GM12878 (cell line): ENCODE measurements at regions not wholly inside any gene's neighbourhood (a gene's known extent, or its start where the extent isn't known, plus 50 kb on each side); places are given as distances from the start of the nearest gene placed in this dataset.

Source experiments
- ATAC-seq: fragments of 200-7000 bp; cut with Tn5 transposase; 3 replicates; pipeline ENCODE4 v1.9.1; 2020; ENCODE audit warnings: mild to moderate bottlenecking, moderate library complexity
- BruUV-seq: library from RNA; stranded (reverse); fragments of 400-500 nt; replicated peaks from 2 replicates; lab custom pipeline; 2021; lab: Mats Ljungman, UMichigan
- CTCF ChIA-PET: fragments of 300-600 bp; sonication (Branson Sonifier 250); formaldehyde crosslinking; extraction: SDS; loops from one replicate; lab custom pipeline; 2021; ENCODE audit warnings: inconsistent platforms; lab: Yijun Ruan, JAX
- POLR2A ChIA-PET: fragments of 350-600 bp; formaldehyde crosslinking; extraction: SDS; loops from one replicate; lab custom pipeline; 2021; ENCODE audit warnings: inconsistent platforms; lab: Charles Lee
- RAD21 ChIA-PET: fragments of 300-600 bp; sonication (Branson Sonifier 250); formaldehyde crosslinking; loops from one replicate; lab custom pipeline; 2023; ENCODE audit warnings: antibody characterized with exemption; ENCODE audit not compliant: unreplicated experiment; lab: Charles Lee
- SMC1A ChIA-PET: fragments of 300-600 bp; sonication (Branson Sonifier 250); formaldehyde crosslinking; loops from one replicate; lab custom pipeline; 2023; ENCODE audit not compliant: unreplicated experiment, uncharacterized antibody; lab: Charles Lee
- DNase-seq: peaks from one replicate; pipeline ENCODE4 v3.0.0-alpha.2; 2011; ENCODE audit warnings: low read depth, low spot score
- FAIRE-seq: peaks from 3 replicates; lab custom pipeline; 2011; peaks lifted over from hg19 to GRCh38; lab: Jason Lieb, UNC
- H2AFZ ChIP-seq: 2 replicates; pipeline ENCODE4 v1.6.0; 2011; ENCODE audit warnings: low read depth, low read length, control low read depth; ENCODE audit not compliant: control insufficient read depth
- H3K27ac ChIP-seq: 2 replicates; pipeline ENCODE4 v1.5.1; 2011; ENCODE audit warnings: control low read depth; ENCODE audit not compliant: control insufficient read depth, insufficient read depth
- H3K27me3 ChIP-seq, 2 experiments: replicated peaks in 1 of 2; 2 replicates each; pipeline versions ENCODE4 v1.6.0 to v1.6.1; 2011; ENCODE audit warnings: low read length in 1 of 2; ENCODE audit not compliant: control insufficient read depth in 2 of 2, insufficient read depth in 2 of 2
- H3K36me3 ChIP-seq, 2 experiments: 2 replicates each; pipeline ENCODE4 v1.5.1; 2011; ENCODE audit warnings: low read length in 1 of 2; ENCODE audit not compliant: control insufficient read depth in 2 of 2, insufficient read depth in 2 of 2
- H3K4me1 ChIP-seq: 2 replicates; pipeline ENCODE4 v1.6.1; 2011; ENCODE audit warnings: mild to moderate bottlenecking, low read length, moderate library complexity, mixed read lengths; ENCODE audit not compliant: control insufficient read depth, insufficient read depth
- H3K4me2 ChIP-seq: 2 replicates; pipeline ENCODE4 v1.6.0; 2011; ENCODE audit warnings: control low read depth; ENCODE audit not compliant: control insufficient read depth, insufficient read depth
- H3K4me3 ChIP-seq: fragments of 200-600 bp; sonication (generic); 2 replicates; pipeline ENCODE4 v1.5.1; 2016
- H3K79me2 ChIP-seq: 2 replicates; pipeline ENCODE4 v1.6.0; 2011; ENCODE audit warnings: low read length; ENCODE audit not compliant: control insufficient read depth, insufficient read depth
- H3K9ac ChIP-seq: 2 replicates; pipeline ENCODE4 v1.8.0; 2011; ENCODE audit warnings: low read length, control low read depth, mixed read lengths; ENCODE audit not compliant: control insufficient read depth, insufficient read depth
- H3K9me3 ChIP-seq: replicated peaks from 3 replicates; pipeline ENCODE4 v1.5.1; 2011; ENCODE audit warnings: mild to moderate bottlenecking, low read length; ENCODE audit not compliant: control insufficient read depth, insufficient read depth
- H4K20me1 ChIP-seq: 2 replicates; pipeline ENCODE4 v1.6.0; 2011; ENCODE audit not compliant: control insufficient read depth, insufficient read depth
- CHD2 ChIP-seq: IDR thresholded peaks from 2 replicates; pipeline ENCODE4 v1.6.1; 2011; ENCODE audit warnings: low read depth, low read length, improper control_type of control experiment, borderline replicate concordance
- HDAC6 ChIP-seq: fragments of 200-600 bp; sonication (generic); IDR thresholded peaks from one replicate; pipeline ENCODE4 v1.8.0; 2017; ENCODE audit warnings: antibody characterized with exemption; ENCODE audit not compliant: unreplicated experiment
- SMAD1 ChIP-seq: fragments of 450-650 bp; IDR thresholded peaks from 2 replicates; pipeline ENCODE4 v1.6.1; 2018; ENCODE audit warnings: mild to moderate bottlenecking, low read depth; ENCODE audit not compliant: partially characterized antibody
- TCF7 ChIP-seq: IDR thresholded peaks from 2 replicates; pipeline ENCODE4 v1.6.1; 2014; ENCODE audit warnings: antibody characterized with exemption, borderline replicate concordance
- ZNF217 ChIP-seq: fragments of 450-650 bp; IDR thresholded peaks from 2 replicates; pipeline ENCODE4 v1.6.1; 2017; ENCODE audit warnings: antibody characterized with exemption, mild to moderate bottlenecking
- ZNF274 ChIP-seq: IDR thresholded peaks from one replicate; pipeline ENCODE4 v1.8.0; 2011; ENCODE audit not compliant: insufficient read length, insufficient read depth
- ZNF384 ChIP-seq: IDR thresholded peaks from 2 replicates; pipeline ENCODE4 v1.6.1; 2012; ENCODE audit warnings: low read depth, mild to moderate bottlenecking, low read length, improper control_type of control experiment, borderline replicate concordance
- WGBS: methylation state at CpG from one replicate; pipeline ENCODE4 v1.1.6; 2016; ENCODE audit warnings: low lambda C conversion rate; ENCODE audit not compliant: insufficient replicate concordance, insufficient coverage; ENCODE audit errors: missing lambda C conversion rate; 5-methylcytosine and 5-hydroxymethylcytosine counted together
- in situ Hi-C: fragments of 300-500 bp; cut with MboI; formaldehyde crosslinking; loops from 9 replicates; pipeline ENCODE4 v1.14.3; 2018; ENCODE audit warnings: mixed read lengths
- intact Hi-C: fragments of 100-400 bp; cut with micrococcal nuclease; formaldehyde crosslinking; loops from one replicate; pipeline ENCODE4 v1.14.2; 2022; ENCODE audit not compliant: unreplicated experiment
- TF ChIP-seq, protein P1 (sequence below): IDR thresholded peaks from 2 replicates; pipeline ENCODE4 v1.6.1; 2012; ENCODE audit warnings: low read depth, low read length, improper control_type of control experiment
- TF ChIP-seq, protein P2 (sequence below): IDR thresholded peaks from 2 replicates; pipeline ENCODE4 v1.6.1; 2012; ENCODE audit warnings: mild to moderate bottlenecking, low read depth, low read length
- TF ChIP-seq, protein P3 (sequence below): fragments of 450-650 bp; IDR thresholded peaks from 2 replicates; pipeline ENCODE4 v1.6.1; 2017; ENCODE audit warnings: low read depth, mild to moderate bottlenecking, moderate library complexity

DNA sequence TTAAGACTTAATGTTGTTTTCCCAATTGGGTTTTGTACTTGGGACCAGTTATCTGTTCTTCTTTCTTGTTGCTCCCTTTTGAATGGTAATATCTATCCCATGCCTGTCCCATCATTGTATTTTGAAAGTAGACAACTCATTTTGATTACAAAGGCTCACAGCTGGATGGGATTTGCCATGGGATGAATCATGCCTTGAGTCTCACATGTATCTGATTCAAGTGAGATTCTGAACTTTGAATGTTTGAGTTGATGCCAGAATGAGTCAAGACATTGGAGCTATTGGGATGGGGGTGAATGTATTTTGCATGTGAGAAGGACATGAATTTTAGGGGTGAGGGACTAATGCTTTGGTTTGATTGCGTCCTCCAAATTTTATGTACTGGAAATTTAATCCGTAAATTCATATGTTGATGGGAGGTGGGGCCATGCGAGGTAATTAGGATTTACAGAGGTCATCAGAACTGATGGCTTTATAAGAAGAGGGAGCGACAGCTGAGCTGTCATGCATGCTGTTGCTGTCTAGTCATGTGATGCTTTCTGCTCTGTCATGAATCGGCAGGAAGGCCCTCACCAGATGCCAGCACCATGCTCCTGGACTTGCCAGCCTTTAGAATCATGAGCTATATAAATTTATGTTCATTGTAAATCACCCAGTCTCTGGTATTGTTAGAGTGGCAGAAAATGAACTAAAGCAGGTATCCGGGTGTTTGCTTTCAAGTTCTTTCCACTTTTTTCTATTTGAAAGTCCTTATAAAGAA, 741.3 kb upstream of the RAB6C start:
- in situ Hi-C loops, result no loop called here
- DNase-seq (no peak), ATAC-seq (no peak), FAIRE-seq (no peak)
- no peak overlapping the region for H3K27ac ChIP-seq
- no peaks in the 10 kb centered on the region for H3K4me1 ChIP-seq
- ChIA-PET CTCF (no interaction called here), POLR2A (no interaction called here), RAD21 (no interaction called here), SMC1A (no interaction called here)
- no peaks in the 10 kb centered on the region for H3K36me3 ChIP-seq
- H3K79me2 ChIP-seq, result no peaks in the 10 kb centered on the region
- intact Hi-C loops, result no loop called here
- no peaks in the 10 kb centered on the region for H3K27me3 ChIP-seq
- no peaks in the 10 kb centered on the region for H4K20me1 ChIP-seq
- 44% methylated on average over 6 of the region's 6 CpGs for WGBS
- no peaks in the 10 kb centered on the region for H3K9me3 ChIP-seq
- TF ChIP-seq ZNF384, result no peak
- TF ChIP-seq, protein P1, sequence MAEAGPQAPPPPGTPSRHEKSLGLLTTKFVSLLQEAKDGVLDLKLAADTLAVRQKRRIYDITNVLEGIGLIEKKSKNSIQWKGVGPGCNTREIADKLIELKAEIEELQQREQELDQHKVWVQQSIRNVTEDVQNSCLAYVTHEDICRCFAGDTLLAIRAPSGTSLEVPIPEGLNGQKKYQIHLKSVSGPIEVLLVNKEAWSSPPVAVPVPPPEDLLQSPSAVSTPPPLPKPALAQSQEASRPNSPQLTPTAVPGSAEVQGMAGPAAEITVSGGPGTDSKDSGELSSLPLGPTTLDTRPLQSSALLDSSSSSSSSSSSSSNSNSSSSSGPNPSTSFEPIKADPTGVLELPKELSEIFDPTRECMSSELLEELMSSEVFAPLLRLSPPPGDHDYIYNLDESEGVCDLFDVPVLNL, result no peak
- BruUV-seq, result no TSS peak
- no peak overlapping the region for H3K9ac ChIP-seq
- no peak overlapping the region for H3K4me3 ChIP-seq
- H2AFZ ChIP-seq, result no peak overlapping the region
- no peak overlapping the region for H3K4me2 ChIP-seq

DNA sequence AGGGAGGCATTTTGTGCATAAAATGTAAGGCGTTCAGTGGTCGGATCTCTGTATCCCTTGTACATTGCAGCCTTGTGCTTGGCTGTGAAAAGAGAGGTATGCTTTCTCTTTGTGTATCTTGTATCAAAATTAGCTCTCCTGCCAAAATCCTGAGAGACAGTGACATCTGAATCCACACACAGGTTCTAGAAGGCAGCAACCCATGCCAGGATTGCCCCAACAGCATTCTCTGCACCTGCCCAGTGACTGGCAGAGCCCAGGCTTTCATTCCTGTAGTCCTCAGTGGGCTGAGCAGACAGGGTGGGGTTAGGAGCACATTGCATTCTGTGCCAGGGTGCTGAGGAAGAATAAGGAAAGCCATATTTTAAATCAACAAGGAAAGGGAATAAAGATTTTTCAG, 740.3 kb upstream of the RAB6C start:
- DNase-seq, result no peak
- CTCF ChIA-PET, result no interaction called here
- intact Hi-C loops, result no loop called here
- H3K9ac ChIP-seq, result no peak overlapping the region
- no peaks in the 10 kb centered on the region for H3K27me3 ChIP-seq
- in situ Hi-C loops, result no loop called here
- no peak overlapping the region for H3K27ac ChIP-seq
- RAD21 ChIA-PET, result no interaction called here
- H3K36me3 ChIP-seq, result no peaks in the 10 kb centered on the region
- POLR2A ChIA-PET, result no interaction called here
- no peaks in the 10 kb centered on the region for H4K20me1 ChIP-seq
- H3K79me2 ChIP-seq, result no peaks in the 10 kb centered on the region
- ATAC-seq, result no peak
- no peak overlapping the region for H3K4me2 ChIP-seq
- H3K4me1 ChIP-seq, result no peaks in the 10 kb centered on the region; the same call in 1 of the 2 replicates
- peak; percentile 44 for FAIRE-seq
- no peak overlapping the region for H3K4me3 ChIP-seq
- SMC1A ChIA-PET, result no interaction called here
- BruUV-seq, result no TSS peak
- H2AFZ ChIP-seq, result no peak overlapping the region
- H3K9me3 ChIP-seq, result no peaks in the 10 kb centered on the region
- 3% methylated on average over 2 of the region's 2 CpGs for WGBS
- no peak for TF ChIP-seq ZNF217
- TF ChIP-seq, protein P2, sequence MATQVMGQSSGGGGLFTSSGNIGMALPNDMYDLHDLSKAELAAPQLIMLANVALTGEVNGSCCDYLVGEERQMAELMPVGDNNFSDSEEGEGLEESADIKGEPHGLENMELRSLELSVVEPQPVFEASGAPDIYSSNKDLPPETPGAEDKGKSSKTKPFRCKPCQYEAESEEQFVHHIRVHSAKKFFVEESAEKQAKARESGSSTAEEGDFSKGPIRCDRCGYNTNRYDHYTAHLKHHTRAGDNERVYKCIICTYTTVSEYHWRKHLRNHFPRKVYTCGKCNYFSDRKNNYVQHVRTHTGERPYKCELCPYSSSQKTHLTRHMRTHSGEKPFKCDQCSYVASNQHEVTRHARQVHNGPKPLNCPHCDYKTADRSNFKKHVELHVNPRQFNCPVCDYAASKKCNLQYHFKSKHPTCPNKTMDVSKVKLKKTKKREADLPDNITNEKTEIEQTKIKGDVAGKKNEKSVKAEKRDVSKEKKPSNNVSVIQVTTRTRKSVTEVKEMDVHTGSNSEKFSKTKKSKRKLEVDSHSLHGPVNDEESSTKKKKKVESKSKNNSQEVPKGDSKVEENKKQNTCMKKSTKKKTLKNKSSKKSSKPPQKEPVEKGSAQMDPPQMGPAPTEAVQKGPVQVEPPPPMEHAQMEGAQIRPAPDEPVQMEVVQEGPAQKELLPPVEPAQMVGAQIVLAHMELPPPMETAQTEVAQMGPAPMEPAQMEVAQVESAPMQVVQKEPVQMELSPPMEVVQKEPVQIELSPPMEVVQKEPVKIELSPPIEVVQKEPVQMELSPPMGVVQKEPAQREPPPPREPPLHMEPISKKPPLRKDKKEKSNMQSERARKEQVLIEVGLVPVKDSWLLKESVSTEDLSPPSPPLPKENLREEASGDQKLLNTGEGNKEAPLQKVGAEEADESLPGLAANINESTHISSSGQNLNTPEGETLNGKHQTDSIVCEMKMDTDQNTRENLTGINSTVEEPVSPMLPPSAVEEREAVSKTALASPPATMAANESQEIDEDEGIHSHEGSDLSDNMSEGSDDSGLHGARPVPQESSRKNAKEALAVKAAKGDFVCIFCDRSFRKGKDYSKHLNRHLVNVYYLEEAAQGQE, result no peak
- TF ChIP-seq CHD2, result no peak
- TF ChIP-seq, protein P3, sequence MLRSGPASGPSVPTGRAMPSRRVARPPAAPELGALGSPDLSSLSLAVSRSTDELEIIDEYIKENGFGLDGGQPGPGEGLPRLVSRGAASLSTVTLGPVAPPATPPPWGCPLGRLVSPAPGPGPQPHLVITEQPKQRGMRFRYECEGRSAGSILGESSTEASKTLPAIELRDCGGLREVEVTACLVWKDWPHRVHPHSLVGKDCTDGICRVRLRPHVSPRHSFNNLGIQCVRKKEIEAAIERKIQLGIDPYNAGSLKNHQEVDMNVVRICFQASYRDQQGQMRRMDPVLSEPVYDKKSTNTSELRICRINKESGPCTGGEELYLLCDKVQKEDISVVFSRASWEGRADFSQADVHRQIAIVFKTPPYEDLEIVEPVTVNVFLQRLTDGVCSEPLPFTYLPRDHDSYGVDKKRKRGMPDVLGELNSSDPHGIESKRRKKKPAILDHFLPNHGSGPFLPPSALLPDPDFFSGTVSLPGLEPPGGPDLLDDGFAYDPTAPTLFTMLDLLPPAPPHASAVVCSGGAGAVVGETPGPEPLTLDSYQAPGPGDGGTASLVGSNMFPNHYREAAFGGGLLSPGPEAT, result no peak
- TF ChIP-seq ZNF274, result no peak
- TF ChIP-seq SMAD1, result no peak
- no peak for TF ChIP-seq HDAC6
- no peak for TF ChIP-seq TCF7
